NCI-H2171 (cell line): ENCODE measurements at regions not wholly inside any gene's neighbourhood (a gene's known extent, or its start where the extent isn't known, plus 50 kb on each side); places are given as distances from the start of the nearest gene placed in this dataset.
"Not testable (repeated sequence)": the region's sequence is repeated elsewhere in the genome, so short reads cannot be mapped to it uniquely, and the experiment has no call there.

Experiments
- DNase-seq: peaks from one replicate; lab custom pipeline; 2025; lab: John Stamatoyannopoulos, UW

DNA sequence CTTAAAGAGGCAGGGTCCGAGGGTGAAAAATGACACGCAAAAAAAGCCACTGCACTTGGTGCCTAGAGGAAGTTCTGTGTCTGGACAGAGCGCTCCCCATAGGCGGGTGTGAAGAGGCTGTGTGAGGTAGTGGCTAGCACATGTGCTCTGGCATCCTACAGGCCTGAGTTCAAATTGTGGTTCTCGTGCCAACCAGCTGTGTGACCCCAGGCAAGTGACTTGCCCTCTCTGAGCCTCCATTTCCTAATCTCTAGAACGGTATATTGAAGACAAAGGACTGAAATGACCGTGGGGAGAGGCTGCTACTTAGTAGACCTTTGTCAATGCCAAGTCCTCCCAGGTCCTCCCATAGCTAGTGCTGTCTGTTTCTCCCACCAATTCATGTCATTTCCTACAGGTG, 79.1 kb upstream of the MYL10 start:
- no peak for DNase-seq

DNA sequence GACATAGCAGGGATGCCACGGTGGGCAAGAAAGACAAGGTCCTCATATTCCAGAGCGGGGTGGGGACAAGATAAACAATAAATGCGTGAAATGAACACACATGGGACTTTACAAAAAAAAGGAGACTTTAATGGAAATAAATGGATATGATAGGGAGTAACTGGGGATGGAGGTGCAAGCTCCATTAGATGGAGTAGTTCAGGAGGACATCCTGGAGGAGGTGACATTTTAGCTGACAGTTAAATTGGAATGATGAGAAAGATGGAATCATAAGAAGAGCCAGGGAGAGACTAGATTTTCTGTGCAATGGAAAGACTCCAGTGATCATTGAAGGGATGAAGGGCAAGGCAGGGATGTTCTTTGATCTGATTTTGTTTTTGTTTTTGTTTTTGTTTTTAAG, 83.6 kb upstream of the MYL10 start:
- no peak for DNase-seq

DNA sequence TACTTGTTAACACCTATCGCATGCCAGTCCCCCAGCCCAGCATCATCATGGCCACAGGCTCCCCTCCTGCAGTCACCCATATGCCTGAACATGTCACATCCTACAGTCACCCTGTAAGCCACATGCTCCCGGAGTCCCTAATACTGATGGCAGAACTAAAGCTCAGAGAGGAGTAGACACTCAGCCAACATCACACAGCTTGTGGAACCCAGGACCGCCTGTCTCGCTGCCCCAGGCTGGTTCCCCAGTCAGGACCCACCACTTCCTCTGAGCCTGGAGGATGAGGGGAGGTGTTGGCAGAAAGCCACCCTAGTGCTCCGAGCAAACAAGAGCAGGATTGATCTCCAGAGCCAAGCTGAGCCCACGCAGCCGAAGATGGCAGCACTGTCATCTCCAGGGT, 85.0 kb upstream of the MYL10 start:
- DNase-seq = no peak

DNA sequence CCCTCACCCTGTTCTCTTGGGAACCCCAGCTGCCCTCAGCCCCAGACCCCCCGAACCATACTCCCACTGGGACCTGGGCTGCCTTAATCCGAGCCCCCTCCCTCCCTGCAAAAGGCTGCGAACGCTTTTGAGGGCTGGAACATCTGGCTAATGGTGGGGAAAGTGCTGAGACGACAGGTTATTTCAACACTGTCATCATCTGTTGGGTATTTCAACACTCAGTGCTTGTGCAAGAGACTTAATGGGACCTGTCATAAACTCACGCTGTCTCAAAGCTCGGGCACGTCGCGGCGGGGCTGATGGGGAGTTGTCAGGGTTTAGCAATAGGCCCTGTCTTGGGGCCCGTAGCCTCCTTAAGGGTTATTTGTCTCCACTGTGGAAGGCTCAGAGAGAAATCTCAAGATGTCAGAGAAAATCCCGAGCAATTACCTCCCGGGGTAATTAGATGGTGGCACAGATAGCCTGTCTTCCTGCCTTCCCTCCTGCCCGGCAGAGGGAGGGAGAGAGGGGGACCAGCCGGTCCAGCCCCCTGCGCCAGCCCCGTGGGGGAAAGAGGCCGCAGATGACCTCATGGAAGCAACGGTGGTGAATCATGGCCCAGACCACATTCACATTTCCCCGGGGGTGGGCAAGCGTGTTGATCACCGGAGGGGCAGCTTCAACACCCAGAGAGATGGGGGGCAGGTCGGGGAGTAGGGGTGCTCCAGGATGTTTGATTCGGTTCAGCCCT, 88.7 kb upstream of the MYL10 start:
- peak; percentile 48 for DNase-seq

DNA sequence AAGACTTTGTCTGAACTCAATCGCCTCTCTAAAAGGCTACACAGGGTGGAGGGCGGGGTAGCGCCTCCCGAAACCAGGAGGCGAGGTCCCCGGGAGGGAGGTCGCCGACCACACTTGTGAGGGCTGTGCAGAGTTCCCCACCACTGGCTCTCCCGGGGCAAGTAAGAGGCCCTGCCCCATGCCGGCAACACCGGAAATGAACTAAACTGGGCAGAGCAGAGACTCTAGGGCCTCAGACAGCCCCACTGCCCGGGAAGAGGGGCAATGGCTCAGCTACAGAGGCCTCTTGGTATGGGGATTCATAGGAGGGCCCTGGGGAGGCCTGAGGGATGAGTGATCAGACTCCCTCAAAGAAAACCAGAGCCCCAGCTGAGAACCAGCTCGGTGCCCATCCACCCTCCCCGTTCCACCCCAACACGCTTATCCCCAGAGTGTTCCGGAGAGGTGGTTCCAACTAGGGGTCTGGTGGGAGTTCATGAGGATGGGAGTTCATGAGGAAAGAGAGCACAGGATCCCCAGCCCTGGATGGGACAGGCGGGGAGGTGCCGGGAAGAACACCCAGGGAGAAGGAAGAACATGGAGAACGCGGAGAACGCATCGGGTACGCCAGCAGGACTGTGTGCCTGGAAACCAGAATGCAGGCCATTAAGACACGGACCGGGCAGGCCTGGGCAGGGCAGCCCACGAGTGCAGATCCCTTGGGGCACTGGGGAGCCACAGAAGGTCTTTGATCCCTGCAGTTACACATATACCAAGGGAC, 89.4 kb upstream of the MYL10 start:
- DNase-seq = no peak

DNA sequence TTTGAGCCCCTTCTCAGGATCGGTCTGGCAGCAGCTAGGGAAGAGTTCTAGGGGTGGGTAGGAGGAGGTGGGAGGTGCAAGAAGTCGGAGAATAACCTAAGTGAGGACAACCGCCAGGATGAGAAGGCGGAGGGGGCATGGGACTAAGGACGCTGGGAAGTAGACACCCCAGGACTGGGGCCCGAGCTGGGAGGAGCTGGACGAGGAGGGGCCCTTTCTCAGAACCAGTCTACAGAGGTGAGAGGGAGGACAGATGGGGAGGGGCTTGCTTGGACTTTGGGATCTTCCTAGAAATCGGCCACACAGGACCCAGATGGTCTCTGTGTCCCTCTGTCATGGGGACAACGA, 90.0 kb upstream of the MYL10 start:
- DNase-seq = no peak

DNA sequence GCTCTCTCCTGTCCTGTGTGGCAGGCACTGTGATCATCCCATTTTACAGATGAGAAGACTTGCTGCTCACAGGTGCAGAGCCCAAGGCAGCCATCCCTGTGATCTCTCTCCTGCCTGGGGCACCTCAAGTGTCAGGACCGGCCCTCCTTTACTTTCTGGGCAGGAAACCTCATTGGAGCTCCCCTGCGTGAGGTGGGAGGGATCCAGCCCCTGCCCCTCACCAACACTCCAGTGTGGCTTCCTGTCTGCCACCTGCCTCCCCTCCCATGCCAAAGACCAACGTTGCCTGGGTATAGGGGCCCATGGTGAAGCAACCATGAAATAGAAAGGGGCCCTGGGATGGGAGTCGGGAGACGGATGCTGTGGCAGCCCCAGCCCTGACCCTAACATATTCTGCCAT, 91.2 kb upstream of the MYL10 start:
- DNase-seq = no peak

DNA sequence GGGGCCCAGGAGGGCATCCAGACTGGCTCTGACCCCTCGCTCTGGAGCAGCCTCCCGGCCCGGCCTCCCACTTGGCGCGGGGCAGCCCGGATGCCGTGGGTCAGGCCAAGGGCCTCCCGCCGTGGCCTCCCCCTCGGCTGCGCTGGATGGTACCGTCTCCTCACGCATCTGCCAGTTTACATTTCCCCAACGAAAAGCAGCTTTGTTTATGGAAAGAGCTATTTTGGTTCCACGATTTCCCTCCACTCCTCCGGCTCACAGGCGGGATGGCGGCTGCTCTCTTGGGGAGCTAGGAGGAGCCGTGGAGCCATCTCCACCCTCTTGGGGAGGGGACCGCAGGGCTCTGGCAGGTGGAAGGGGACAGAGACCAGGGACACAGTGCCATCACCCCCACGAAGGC, 93.2 kb upstream of the MYL10 start:
- DNase-seq = no peak

DNA sequence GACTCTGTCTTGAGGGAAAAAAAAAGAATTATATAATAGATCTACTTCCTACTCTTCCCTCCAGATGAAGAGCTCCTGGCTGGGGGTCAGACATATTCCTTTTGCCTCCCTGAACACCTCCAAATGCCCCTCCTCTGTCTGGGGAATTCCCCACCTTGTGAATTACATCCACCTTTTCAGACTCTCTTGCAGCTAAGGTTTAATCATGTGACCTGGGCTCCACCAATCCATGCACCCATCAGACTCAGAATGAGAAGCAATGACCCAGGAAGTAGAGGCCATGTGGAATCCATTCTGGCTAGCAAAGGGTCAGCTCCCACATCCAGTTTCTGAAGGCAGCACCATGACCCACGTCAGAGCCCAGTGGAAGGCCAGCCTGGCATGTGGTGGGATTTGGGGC, 93.6 kb upstream of the CUX1 start:
- no peak for DNase-seq

DNA sequence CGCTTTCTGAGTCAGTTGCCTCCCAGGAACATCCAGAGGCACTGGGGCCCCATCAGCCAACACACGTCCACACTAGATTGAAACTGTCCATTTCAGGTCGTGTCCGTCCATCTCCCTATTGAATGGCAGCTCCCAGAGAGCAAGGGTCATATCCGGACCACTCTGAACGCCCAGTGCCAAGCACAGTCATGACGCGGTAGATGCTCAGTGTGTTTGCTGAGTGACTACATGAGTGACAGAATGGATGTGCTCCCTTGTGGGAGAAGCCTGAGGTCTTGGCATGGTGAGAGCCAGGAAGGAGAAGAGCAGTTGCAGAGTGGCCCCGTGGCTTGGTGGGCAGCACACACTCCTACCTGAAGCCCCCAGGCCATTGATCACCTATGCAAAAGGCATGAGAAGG, 92.5 kb upstream of the CUX1 start:
- no peak for DNase-seq

DNA sequence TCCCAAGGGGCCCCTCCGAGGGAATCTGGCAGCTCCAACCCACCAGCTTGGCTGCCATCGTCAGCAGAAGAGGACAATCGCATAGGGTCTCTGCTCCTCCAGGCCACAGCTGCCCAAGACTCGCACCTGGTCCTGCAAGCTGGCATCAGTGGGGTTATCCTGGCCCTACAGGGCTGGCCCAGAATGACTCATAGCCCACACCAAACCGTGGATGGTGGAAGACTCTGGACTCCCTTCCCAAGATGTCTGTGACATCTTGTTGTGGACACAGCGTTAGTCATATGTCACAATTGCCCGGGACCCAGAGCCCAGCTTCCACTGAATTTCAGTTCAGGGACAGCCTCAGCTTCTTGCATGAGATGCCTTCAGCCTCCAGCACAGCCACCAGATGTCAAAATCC, 91.5 kb upstream of the CUX1 start:
- DNase-seq = peak; percentile 31

DNA sequence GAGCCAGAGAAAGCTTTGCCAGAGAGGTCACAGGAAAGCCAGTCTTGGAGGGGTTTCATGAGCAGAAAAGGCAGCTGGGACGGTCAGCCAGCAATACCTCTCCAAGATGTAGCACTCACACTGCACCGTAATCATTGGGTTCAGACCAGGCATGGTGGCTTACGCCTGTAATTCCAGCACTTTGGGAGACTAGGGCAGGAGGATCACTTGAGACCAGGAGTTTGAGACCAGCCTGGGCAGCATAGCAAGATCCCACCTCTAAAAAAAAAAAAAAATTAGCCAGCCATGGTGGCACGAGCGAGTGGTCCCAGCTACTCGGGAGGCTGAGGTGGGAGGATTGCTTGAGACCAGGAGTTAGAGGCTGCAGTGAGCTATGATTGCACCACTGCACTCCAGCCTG, 90.2 kb upstream of the CUX1 start:
- no peak for DNase-seq

DNA sequence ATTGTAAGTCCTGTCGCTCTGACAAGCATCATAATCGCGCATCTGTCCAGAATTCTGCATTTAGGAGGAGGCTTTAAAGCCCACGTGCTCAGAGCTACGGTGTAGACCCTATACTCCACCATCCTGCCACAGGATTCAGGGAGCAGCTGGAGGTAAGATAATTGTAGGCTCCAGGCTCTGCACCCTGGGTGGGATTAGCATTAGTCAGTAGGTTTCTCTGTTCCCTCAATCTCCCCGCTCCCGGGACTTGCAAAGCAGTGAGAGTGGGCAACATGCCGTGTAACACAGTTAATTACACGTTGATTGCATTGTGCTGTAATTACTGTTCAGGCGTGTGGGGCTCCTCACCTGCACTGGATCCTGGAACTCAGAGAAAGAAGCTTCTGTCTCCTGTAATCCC, 89.3 kb upstream of the CUX1 start:
- DNase-seq = peak; percentile 58

DNA sequence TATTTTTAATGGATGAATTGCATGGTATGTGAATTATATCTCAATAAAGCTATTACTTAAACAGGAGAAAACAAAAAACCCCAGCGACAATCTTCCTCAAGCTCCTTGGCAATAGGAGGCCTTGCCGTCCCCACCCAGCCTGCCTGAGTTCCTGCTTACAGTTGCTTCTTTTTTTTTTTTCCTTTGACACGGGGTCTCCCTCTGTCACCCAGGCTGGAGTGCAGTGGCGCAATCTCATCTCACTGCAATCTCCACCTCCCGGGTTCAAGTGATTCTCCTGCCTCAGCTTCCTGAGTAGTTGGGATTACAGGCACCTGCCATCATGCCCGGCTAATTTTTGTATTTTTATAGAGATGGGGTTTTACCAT, 88.6 kb upstream of the CUX1 start:
- DNase-seq = not testable (repeated sequence)

DNA sequence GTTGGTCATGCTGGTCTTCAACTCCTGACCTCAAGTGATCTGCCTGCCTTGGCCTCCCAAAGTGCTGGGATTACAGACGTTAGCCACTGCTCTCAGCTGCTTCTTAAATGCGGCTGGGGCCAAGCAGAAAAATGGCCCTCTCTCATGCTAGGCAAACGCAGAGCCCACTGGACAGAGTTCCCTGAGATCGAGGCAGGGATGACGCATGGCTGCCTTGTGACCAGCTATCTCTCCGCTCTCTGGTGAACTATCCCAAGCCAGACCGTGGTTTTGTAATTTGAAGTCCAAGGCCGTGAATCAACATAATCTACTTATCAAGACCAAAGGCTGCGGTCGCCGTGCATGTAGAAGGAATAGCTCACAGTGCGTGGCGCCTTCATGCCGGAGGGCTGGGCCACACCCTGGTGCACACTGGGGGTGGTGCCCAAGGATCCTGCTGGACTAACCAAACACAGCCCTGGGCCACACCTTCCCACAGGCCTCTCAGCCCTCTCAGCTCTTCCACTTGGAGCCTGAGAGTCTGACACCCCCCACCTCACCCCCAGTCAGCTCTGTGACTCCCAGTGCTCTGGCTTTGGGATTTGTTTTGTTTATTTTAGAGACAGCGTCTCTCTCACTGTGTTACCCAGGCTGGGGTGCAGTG, 88.1 kb upstream of the CUX1 start:
- no peak for DNase-seq

DNA sequence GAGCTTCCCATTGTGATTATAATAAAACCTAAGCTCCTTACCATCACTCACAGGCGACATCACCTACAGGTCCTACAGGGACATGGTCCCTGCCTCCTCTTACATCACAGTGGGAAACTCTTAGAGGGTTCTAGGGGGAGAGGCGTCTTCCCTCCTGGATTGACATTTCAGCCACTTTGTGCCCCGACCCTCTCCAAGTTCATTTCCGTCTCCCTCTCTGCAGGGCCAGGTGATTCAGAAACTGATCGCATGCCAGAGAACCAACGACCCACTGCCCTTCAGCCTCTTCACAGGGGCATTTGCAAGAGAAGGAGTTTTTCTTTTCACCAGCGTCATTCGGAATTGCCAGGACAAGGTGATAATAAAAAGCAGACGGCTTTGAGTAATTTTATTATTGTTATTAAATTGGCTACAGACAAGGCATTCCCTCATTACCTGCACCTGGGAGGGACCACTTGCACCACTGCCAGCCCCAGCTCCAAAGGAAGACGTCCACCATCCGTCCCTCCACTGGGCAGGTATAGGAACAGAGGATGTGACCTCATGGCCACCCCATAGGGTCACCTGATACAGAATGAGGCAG, 85.8 kb upstream of the CUX1 start:
- DNase-seq = no peak

DNA sequence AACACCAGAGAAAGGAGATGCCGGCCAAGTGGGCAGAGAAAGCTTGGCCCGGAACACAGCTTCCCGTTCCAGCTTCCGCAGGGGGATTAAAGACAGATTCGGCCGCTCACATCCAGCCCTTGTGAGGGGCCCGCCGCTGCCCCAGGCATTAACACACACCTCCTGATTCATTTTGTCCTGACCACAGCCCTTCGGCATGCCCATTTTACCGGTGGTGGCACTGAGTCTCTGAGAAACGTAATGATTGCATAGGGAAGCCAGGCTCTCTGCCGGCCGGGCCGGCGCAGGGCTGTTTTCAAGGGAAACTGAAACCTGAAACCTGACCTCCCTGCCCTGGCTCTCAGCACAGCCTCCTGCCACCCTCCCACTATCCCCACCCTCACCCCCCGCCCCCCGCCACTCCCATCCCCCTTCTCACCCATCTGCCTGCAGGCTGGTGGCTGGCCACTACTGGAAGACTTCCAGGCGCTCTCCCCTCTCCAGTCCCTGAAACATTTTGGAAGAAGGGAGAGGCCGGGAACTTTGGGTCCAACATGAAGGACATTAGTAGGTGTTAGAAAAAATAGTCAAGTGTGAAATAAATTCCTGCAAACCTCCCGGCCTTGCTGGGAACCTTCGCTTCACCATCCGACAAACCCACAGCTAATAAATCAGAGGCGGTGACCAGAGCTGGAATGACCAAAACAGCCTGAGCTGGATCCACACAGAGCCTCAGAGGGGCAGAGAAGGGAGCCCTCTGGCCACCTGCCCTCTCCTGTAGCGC, 83.5 kb upstream of the CUX1 start:
- DNase-seq = peak; percentile 22

DNA sequence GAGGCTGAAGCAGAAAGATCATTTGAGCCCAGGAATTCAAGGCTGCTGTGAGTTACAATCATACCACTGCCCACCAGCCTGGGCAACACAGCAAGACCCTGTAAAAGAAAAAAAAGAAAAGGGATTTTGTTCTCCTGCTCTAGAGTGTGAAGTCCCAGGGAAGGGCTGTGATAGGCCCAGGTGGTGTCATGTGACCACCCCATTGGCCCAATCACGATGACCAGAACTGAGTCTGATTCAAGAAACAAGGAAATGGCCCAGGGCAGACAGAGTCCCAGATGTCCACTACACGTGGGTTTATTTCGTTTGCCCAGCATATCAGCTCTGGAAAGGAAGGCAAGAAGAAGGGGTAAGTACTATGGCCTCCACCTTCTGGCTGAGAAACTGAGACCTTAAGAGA, 81.3 kb upstream of the CUX1 start:
- no peak for DNase-seq

DNA sequence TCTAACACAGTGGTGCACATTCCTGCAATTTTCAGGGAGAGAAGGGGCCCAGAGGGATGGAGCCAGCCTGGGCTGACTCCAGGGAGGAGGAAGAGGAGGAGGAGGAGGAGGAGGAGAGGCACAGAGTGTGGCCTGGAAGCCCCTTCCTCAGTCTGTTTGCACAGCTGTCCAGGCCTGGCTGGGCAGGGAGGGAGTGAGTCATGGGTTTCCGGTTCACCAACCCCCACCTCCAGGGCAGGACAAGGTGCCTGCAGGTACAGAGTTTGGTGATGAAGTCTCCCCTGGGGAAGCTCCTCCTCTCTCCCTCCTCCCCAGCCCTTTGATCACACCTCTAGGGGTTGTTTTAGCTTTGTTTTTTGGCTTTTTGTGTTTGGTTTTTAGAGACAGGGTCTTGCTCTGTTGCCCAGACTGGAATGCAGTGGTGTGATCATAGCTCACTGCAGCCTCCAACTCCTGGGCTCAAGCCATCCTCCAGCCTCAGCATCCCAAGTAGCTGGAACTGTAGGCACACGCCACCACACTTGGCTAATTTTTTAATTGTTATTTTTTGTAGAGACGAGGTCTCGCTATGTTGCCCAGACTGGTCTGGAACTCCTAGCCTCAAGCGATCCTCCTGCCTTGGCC, 77.5 kb upstream of the CUX1 start:
- no peak for DNase-seq

DNA sequence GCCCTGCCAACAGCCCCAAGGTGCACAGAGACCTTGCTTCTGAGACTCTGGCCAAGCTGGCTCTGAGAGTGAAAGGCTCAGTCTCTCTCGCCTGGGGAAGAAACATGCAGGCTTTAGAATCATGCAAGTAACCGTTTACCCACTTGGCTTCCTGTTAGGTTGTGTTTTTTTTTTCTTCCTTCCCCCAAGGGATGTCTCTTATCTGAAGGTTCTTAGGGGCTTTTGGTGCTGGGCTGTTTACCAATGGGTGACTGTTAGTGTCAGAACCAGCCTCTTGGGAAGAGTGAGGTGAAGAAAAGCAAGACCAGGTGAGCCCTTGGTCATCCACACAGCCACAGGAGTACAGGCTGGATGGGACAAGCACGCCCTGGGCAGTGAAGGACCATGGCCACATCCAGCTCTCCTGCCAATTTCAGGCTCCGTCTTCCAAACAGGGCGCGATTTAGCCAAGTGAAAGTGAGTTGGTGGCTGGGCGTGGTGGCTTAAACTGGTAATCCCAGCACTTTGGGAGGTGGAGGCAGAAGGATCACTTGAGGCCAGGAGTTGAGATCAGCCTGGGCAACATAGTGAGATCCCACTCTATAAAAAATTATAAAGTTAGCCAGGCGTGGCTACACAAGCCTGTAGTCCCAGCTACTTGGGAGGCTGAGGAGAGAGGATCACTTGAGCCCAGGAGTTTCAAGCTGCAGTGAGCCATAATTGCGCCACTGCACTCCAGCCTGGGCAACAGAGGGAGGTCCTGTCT, 76.3 kb upstream of the CUX1 start:
- DNase-seq = no peak
